OCI-LY7 (cell line): ENCODE measurements at regions not wholly inside any gene's neighbourhood (a gene's known extent, or its start where the extent isn't known, plus 50 kb on each side); places are given as distances from the start of the nearest gene placed in this dataset.
A peak's percentile ranks its signal among the peaks of the same experiment; 100 is the strongest.

ENCODE experiments used
- BruUV-seq: library from RNA; stranded (reverse); fragments of 400-500 nt; replicated peaks from 2 replicates; lab custom pipeline; 2021; lab: Mats Ljungman, UMichigan
- CTCF ChIA-PET: fragments of 300-600 bp; sonication (Branson Sonifier 250); formaldehyde crosslinking; loops from one replicate; lab custom pipeline; 2022; ENCODE audit warnings: antibody characterized with exemption; ENCODE audit not compliant: unreplicated experiment; lab: Charles Lee
- POLR2A ChIA-PET: fragments of 300-600 bp; sonication (Branson Sonifier 250); formaldehyde crosslinking; loops from one replicate; lab custom pipeline; 2022; ENCODE audit warnings: antibody characterized with exemption; lab: Charles Lee
- DNase-seq: peaks from one replicate; pipeline ENCODE4 v3.0.0-alpha.2; 2015; ENCODE audit warnings: low spot score
- H2AFZ ChIP-seq: fragments of 200-600 bp; sonication (generic), shearing (Covaris generic); 2 replicates; pipeline ENCODE4 v1.6.1; 2014; ENCODE audit warnings: mild to moderate bottlenecking, antibody characterized with exemption, low read length, moderate library complexity
- H3K27ac ChIP-seq: fragments of 200-600 bp; sonication (generic); 2 replicates; pipeline ENCODE4 v1.5.1; 2014; ENCODE audit warnings: mixed run types, low read depth, mild to moderate bottlenecking, moderate library complexity, low read length, inconsistent platforms; ENCODE audit not compliant: poor library complexity, severe bottlenecking
- H3K36me3 ChIP-seq: fragments of 200-600 bp; sonication (generic); 2 replicates; pipeline ENCODE4 v1.6.1; 2014; ENCODE audit warnings: mild to moderate bottlenecking, antibody characterized with exemption, low read length, moderate library complexity, mixed read lengths; ENCODE audit not compliant: insufficient read depth
- H3K4me1 ChIP-seq: fragments of 200-600 bp; sonication (generic); 2 replicates; pipeline ENCODE4 v1.5.1; 2014; ENCODE audit warnings: mild to moderate bottlenecking, low read length; ENCODE audit not compliant: insufficient read depth, poor library complexity, severe bottlenecking
- H3K4me2 ChIP-seq: fragments of 200-600 bp; sonication (generic); 2 replicates; pipeline ENCODE4 v1.6.1; 2014; ENCODE audit warnings: mild to moderate bottlenecking, low read length
- H3K4me3 ChIP-seq: fragments of 200-600 bp; sonication (generic); 2 replicates; pipeline ENCODE4 v1.5.1; 2014; ENCODE audit warnings: mild to moderate bottlenecking, low read depth, low read length; ENCODE audit not compliant: poor library complexity, severe bottlenecking
- H3K79me2 ChIP-seq: fragments of 200-600 bp; sonication (generic); 2 replicates; pipeline ENCODE4 v1.6.1; 2016; ENCODE audit warnings: low read depth, mild to moderate bottlenecking, low read length, moderate library complexity, mixed read lengths; ENCODE audit not compliant: insufficient read depth
- H3K9me2 ChIP-seq: fragments of 200-600 bp; sonication (generic); 2 replicates; pipeline ENCODE4 v1.6.1; 2016; ENCODE audit warnings: mild to moderate bottlenecking, low read length, mixed read lengths; ENCODE audit not compliant: insufficient read depth
- H3K9me3 ChIP-seq: fragments of 200-600 bp; sonication (generic); 2 replicates; pipeline ENCODE4 v1.6.1; 2014; ENCODE audit warnings: mild to moderate bottlenecking, mixed run types, low read length, mixed read lengths
- H4K20me1 ChIP-seq: fragments of 200-600 bp; sonication (generic); 2 replicates; pipeline ENCODE4 v1.6.1; 2014; ENCODE audit warnings: mild to moderate bottlenecking, antibody characterized with exemption, low read length, moderate library complexity, mixed read lengths; ENCODE audit not compliant: insufficient read depth
- CTCF ChIP-seq: fragments of 200-600 bp; sonication (generic); conservative IDR thresholded peaks from 2 replicates; pipeline ENCODE4 v1.5.1; 2014; ENCODE audit warnings: mild to moderate bottlenecking, antibody characterized with exemption, low read length, moderate library complexity, mixed read lengths
- EZH2phosphoT487 ChIP-seq: fragments of 200-600 bp; sonication (generic); IDR thresholded peaks from 2 replicates; pipeline ENCODE4 v1.6.1; 2018; ENCODE audit warnings: low read depth, borderline replicate concordance, mild to moderate bottlenecking, mixed run types, antibody characterized with exemption, low read length, moderate library complexity, mixed read lengths
- intact Hi-C: fragments of 100-400 bp; cut with micrococcal nuclease; formaldehyde crosslinking; loops from one replicate; pipeline ENCODE4 v1.10.0; 2022; ENCODE audit not compliant: unreplicated experiment

- no peaks in the 10 kb centered on the region for H3K9me2 ChIP-seq
- DNase-seq, result no peak
- H3K27ac ChIP-seq, result no peak overlapping the region
- no peaks in the 10 kb centered on the region for H3K79me2 ChIP-seq
- H3K4me2 ChIP-seq, result no peak overlapping the region
- TF ChIP-seq CTCF, result no peak
- no peak for TF ChIP-seq EZH2phosphoT487
- H4K20me1 ChIP-seq, result no peaks in the 10 kb centered on the region
- no TSS peak for BruUV-seq
- no peaks in the 10 kb centered on the region for H3K36me3 ChIP-seq
- H3K4me1 ChIP-seq, result peaks cover 6% of the 10 kb centered on the region
- intact Hi-C loops, result no loop called here
- ChIA-PET POLR2A (interaction anchor here (0.7 kb wide), 1 partner anchor 11 kb away, joined by 3 read pairs; no protein-coding TSS in a partner anchor), CTCF (interaction anchor here (0.6 kb wide), 1 partner anchor 39 kb away, joined by 3 read pairs; no protein-coding TSS in a partner anchor)
- H3K4me3 ChIP-seq, result no peak overlapping the region
- H3K9me3 ChIP-seq, result no peaks in the 10 kb centered on the region
- 0 out of 2 replicates have a peak overlapping the region, but pooled peaks have one; percentile 12 for H2AFZ ChIP-seq
Observed at GRCh38 chr12:89966495-89967240, 258.0 kb upstream of the ATP2B1 start.

GRCh38 chr12:89965993-89966392 lies 257.4 kb upstream of the ATP2B1 start:
- CTCF ChIA-PET, result interaction anchor here (0.6 kb wide), 1 partner anchor 39 kb away, joined by 3 read pairs; no protein-coding TSS in a partner anchor
- no TSS peak for BruUV-seq

More at GRCh38 chr12:89965993-89966392, 257.4 kb upstream of the ATP2B1 start:
- no peak overlapping the region for H3K27ac ChIP-seq
- H3K9me2 ChIP-seq, result no peaks in the 10 kb centered on the region
- H3K4me3 ChIP-seq, result no peak overlapping the region
- DNase-seq, result no peak
- intact Hi-C loops, result no loop called here
- no peaks in the 10 kb centered on the region for H3K79me2 ChIP-seq
- H3K4me2 ChIP-seq, result no peak overlapping the region
- H4K20me1 ChIP-seq, result no peaks in the 10 kb centered on the region
- H2AFZ ChIP-seq, result 0 out of 2 replicates have a peak overlapping the region, but pooled peaks have one; percentile 12
- TF ChIP-seq EZH2phosphoT487, result no peak
- no peak for TF ChIP-seq CTCF
- peaks cover 6% of the 10 kb centered on the region for H3K4me1 ChIP-seq
- no peaks in the 10 kb centered on the region for H3K36me3 ChIP-seq
- no peaks in the 10 kb centered on the region for H3K9me3 ChIP-seq
- POLR2A ChIA-PET, result interaction anchor here (0.7 kb wide), 1 partner anchor 11 kb away, joined by 3 read pairs; no protein-coding TSS in a partner anchor
